ENCODE measurements at regions not wholly inside any gene's neighbourhood (a gene's known extent, or its start where the extent isn't known, plus 50 kb on each side); places are given as distances from the start of the nearest gene placed in this dataset.

DNA sequence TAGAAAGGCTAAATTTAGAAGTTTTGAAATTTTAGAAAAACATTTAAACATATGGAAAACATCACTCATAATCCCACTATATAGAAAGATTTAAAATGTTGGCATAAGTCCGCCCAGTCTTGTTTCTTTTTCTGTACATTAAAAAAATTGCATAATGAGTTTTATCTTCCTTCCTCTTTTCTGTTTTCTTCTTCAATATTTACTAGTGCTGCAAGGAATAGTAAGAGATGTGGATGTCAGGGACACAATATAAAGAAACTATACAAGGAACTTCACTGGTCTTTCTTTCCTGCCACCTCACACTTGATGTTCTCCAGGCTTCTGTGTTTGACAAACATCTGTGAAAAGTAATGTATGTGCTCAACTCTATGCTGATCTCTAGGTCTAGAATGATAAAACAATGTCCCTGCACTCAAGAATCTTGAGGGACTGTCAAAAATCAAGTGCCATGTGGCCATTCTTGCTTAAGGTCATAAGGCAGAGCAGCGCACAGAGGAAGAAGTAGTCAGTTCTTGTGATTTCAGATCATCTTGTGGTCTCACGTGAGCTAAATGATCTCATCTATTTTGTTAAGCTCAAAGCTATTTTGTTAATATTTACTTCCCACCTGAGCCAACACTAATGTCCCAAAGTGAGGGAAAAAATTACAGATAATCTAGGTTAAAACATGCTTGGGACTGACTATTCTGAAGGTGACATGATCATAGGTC lies 186.9 kb upstream of the OBI1 start:
- Histone ChIP-seq H2BK5ac (ENCODE audit: low read length) (no peak overlapping the region), H3K18ac (ENCODE audit: low read length) (no peak overlapping the region), H2BK120ac (ENCODE audit: low read depth, low read length) (no peak overlapping the region), H3K9ac (ENCODE audit: low read length) (no peak overlapping the region), H3K79me2 (ENCODE audit: control insufficient read depth, insufficient read depth, low read length) (no peaks in the 10 kb centered on the region), H3K4me2 (ENCODE audit: low read length) (no peak overlapping the region), H4K8ac (ENCODE audit: low read depth, low read length) (no peak overlapping the region), H3K27me3 (ENCODE audit: insufficient read depth, low read length, poor library complexity) (no peaks in the 10 kb centered on the region), H4K5ac (ENCODE audit: low read length) (no peak overlapping the region), H3K27ac (ENCODE audit: low read depth, low read length) (no peak overlapping the region), H2AK5ac (ENCODE audit: low read length) (no peak overlapping the region), H3K79me1 (ENCODE audit: low read length) (no peaks in the 10 kb centered on the region), H3K4me3 (ENCODE audit: low read length) (no peak overlapping the region), H3K56ac (ENCODE audit: low read length) (no peak overlapping the region), H3K4ac (ENCODE audit: low read depth, low read length) (no peak overlapping the region), H3K36me3 (ENCODE audit: control insufficient read depth, insufficient read depth, low read length) (no peaks in the 10 kb centered on the region), H3K23ac (ENCODE audit: low read length) (no peak overlapping the region), H3K4me1 (ENCODE audit: control insufficient read depth, low read depth, low read length) (no peaks in the 10 kb centered on the region), H2BK15ac (replicated peaks; ENCODE audit: low read depth) (no peak overlapping the region)
- WGBS (ENCODE audit: extremely low coverage, insufficient coverage, low lambda C conversion rate) = no CpG with 5 or more reads among the region's 3 CpGs
- DNase-seq = no peak

DNA sequence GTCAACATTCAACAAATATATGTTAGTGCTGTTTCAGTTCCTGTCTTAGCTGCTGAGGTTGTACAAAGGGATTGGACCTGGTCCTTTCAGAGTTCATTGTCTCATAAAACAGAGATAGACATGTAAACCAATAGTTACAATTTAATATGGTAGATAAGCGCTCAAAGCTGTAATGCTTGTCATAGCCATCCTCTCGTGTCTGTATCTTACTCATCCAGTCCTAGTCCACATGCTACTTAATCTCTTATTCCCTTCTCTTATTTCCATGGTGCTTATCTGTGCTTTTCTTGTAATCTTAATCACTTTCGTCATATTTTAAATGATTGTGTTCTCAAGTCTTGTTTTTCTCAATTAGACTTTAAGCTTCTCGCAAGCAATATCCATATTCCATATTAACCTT lies 185.2 kb upstream of the OBI1 start:
- no peak overlapping the region for H3K56ac ChIP-seq (ENCODE audit: low read length)
- no peak overlapping the region for H3K9ac ChIP-seq (ENCODE audit: low read length)
- WGBS (ENCODE audit: extremely low coverage, insufficient coverage, low lambda C conversion rate) = no CpG with 5 or more reads among the region's 4 CpGs

DNA sequence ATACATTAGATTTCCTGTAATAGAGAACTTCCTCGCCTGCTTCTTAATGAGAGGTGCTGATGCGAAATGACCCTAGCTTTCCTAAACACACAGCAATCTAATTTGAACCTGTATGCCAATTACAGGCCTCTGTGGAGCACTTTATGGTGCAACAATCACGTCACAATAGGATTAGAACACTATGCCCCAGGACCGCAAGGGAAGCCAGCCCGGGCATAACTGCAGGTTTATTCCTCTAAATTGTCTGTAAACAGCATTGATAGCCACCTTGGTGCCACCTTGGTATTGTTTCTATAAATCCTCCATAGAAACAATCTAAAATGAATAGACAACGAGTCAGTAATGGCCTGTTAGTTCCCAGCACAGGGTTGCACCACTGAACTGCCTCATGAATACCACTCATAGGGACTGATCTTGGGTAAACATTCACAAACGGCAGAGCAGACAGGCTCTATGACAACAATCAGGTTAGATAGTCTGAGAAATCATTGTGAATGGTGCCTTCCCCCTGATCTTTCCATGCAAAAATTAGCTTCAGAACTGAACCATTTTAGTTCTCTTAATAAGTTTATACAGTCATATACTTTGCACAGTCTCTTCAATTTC lies 182.5 kb upstream of the OBI1 start:
- H3K36me3 ChIP-seq (ENCODE audit: control insufficient read depth, insufficient read depth, low read length) = no peaks in the 10 kb centered on the region
- no peak for DNase-seq
- H3K79me2 ChIP-seq (ENCODE audit: control insufficient read depth, insufficient read depth, low read length) = no peaks in the 10 kb centered on the region
- H4K5ac ChIP-seq (ENCODE audit: low read length) = no peak overlapping the region
- no CpG with 5 or more reads among the region's 7 CpGs for WGBS (ENCODE audit: extremely low coverage, insufficient coverage, low lambda C conversion rate)
- H3K9ac ChIP-seq (ENCODE audit: low read length) = no peak overlapping the region
- H3K56ac ChIP-seq (ENCODE audit: low read length) = no peak overlapping the region
- no peak overlapping the region for H2AK5ac ChIP-seq (ENCODE audit: low read length)
- H3K27ac ChIP-seq (ENCODE audit: low read depth, low read length) = no peak overlapping the region
- no peaks in the 10 kb centered on the region for H3K79me1 ChIP-seq (ENCODE audit: low read length)
- no peak overlapping the region for H3K23ac ChIP-seq (ENCODE audit: low read length)
- H2BK5ac ChIP-seq (ENCODE audit: low read length) = no peak overlapping the region
- no peak overlapping the region for H2BK120ac ChIP-seq (ENCODE audit: low read depth, low read length)
- no peak overlapping the region for H3K18ac ChIP-seq (ENCODE audit: low read length)
- H3K4ac ChIP-seq (ENCODE audit: low read depth, low read length) = no peak overlapping the region
- no peaks in the 10 kb centered on the region for H3K27me3 ChIP-seq (ENCODE audit: insufficient read depth, low read length, poor library complexity)
- no peak overlapping the region for H4K8ac ChIP-seq (ENCODE audit: low read depth, low read length)
- no peak overlapping the region for H2BK15ac ChIP-seq (replicated peaks; ENCODE audit: low read depth)
- H3K4me1 ChIP-seq (ENCODE audit: control insufficient read depth, low read depth, low read length) = no peaks in the 10 kb centered on the region
- H3K4me3 ChIP-seq (ENCODE audit: low read length) = no peak overlapping the region
- H3K4me2 ChIP-seq (ENCODE audit: low read length) = no peak overlapping the region

More for the DNA sequence above, 185.2 kb upstream of the OBI1 start:
- Histone ChIP-seq H3K4ac (ENCODE audit: low read depth, low read length) (no peak overlapping the region), H3K36me3 (ENCODE audit: control insufficient read depth, insufficient read depth, low read length) (no peaks in the 10 kb centered on the region), H3K27me3 (ENCODE audit: insufficient read depth, low read length, poor library complexity) (no peaks in the 10 kb centered on the region), H3K18ac (ENCODE audit: low read length) (no peak overlapping the region), H2BK5ac (ENCODE audit: low read length) (no peak overlapping the region), H3K79me2 (ENCODE audit: control insufficient read depth, insufficient read depth, low read length) (no peaks in the 10 kb centered on the region), H3K79me1 (ENCODE audit: low read length) (no peaks in the 10 kb centered on the region), H3K27ac (ENCODE audit: low read depth, low read length) (no peak overlapping the region), H3K4me2 (ENCODE audit: low read length) (no peak overlapping the region), H2AK5ac (ENCODE audit: low read length) (no peak overlapping the region), H2BK15ac (replicated peaks; ENCODE audit: low read depth) (no peak overlapping the region), H3K23ac (ENCODE audit: low read length) (no peak overlapping the region), H4K5ac (ENCODE audit: low read length) (no peak overlapping the region), H3K4me1 (ENCODE audit: control insufficient read depth, low read depth, low read length) (no peaks in the 10 kb centered on the region), H3K4me3 (ENCODE audit: low read length) (no peak overlapping the region), H4K8ac (ENCODE audit: low read depth, low read length) (no peak overlapping the region), H2BK120ac (ENCODE audit: low read depth, low read length) (no peak overlapping the region)
- DNase-seq = no peak

DNA sequence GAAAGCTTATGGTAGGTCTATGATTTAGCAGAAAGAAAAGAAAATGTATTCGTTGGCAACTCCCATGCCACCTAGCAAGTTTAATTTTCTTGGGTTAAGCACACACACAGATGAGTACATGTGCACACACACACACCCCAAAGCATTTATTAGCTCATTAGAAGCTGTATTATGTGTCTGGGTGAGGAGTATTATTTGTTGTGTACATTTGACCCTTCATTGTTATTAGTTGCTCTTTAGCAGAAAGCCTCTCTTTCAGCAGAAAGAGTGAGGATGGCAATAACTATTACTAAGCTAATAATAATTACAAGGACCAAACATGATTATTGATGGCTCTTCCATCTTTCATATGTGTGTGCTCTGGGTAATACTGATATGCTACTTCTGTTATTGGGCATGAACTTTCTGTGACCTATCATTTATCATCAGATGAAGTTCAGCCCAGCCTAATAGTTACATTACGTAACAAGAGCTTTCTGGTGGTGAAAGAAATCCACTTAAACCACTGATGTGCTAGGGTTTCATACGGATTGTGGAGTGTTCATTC lies 177.4 kb upstream of the OBI1 start:
- Histone ChIP-seq H3K79me1 (ENCODE audit: low read length) (no peaks in the 10 kb centered on the region), H4K8ac (ENCODE audit: low read depth, low read length) (no peak overlapping the region), H3K4me3 (ENCODE audit: low read length) (no peak overlapping the region), H3K4me2 (ENCODE audit: low read length) (no peak overlapping the region), H4K5ac (ENCODE audit: low read length) (no peak overlapping the region), H2AK5ac (ENCODE audit: low read length) (no peak overlapping the region), H3K23ac (ENCODE audit: low read length) (no peak overlapping the region), H3K18ac (ENCODE audit: low read length) (no peak overlapping the region), H2BK5ac (ENCODE audit: low read length) (no peak overlapping the region), H3K4me1 (ENCODE audit: control insufficient read depth, low read depth, low read length) (no peaks in the 10 kb centered on the region), H2BK120ac (ENCODE audit: low read depth, low read length) (no peak overlapping the region), H3K79me2 (ENCODE audit: control insufficient read depth, insufficient read depth, low read length) (no peaks in the 10 kb centered on the region), H2BK15ac (replicated peaks; ENCODE audit: low read depth) (no peak overlapping the region), H3K56ac (ENCODE audit: low read length) (no peak overlapping the region), H3K27ac (ENCODE audit: low read depth, low read length) (no peak overlapping the region), H3K27me3 (ENCODE audit: insufficient read depth, low read length, poor library complexity) (no peaks in the 10 kb centered on the region), H3K36me3 (ENCODE audit: control insufficient read depth, insufficient read depth, low read length) (no peaks in the 10 kb centered on the region), H3K9ac (ENCODE audit: low read length) (no peak overlapping the region), H3K4ac (ENCODE audit: low read depth, low read length) (no peak overlapping the region)
- WGBS (ENCODE audit: extremely low coverage, insufficient coverage, low lambda C conversion rate) = no CpG with 5 or more reads among the region's 3 CpGs
- DNase-seq = no peak

DNA sequence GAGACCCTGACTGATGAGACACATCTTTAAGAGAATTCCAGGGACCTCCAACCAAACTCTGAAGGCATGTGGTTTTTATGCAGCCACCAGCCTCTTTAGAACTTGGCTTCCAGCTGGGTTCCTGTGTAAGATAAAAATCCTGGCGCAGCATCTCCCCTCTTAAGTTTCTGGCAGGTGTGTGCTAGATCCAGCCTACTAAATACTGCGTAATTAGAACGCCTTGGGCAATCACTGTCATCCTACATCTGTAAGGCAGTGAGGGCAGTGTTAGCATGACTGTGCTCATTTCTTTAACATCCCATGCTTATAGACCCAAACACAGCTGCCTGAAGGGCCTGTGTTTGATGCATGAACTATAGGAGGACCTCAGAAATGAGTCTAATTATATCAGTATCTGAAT lies 173.5 kb upstream of the OBI1 start:
- H2BK15ac ChIP-seq (replicated peaks; ENCODE audit: low read depth) = no peak overlapping the region
- H2AK5ac ChIP-seq (ENCODE audit: low read length) = no peak overlapping the region
- no peak overlapping the region for H3K56ac ChIP-seq (ENCODE audit: low read length)
- no peak overlapping the region for H2BK5ac ChIP-seq (ENCODE audit: low read length)
- no peak overlapping the region for H3K27ac ChIP-seq (ENCODE audit: low read depth, low read length)
- H3K18ac ChIP-seq (ENCODE audit: low read length) = no peak overlapping the region
- no peaks in the 10 kb centered on the region for H3K79me2 ChIP-seq (ENCODE audit: control insufficient read depth, insufficient read depth, low read length)
- no peak overlapping the region for H3K4me3 ChIP-seq (ENCODE audit: low read length)
- no peaks in the 10 kb centered on the region for H3K36me3 ChIP-seq (ENCODE audit: control insufficient read depth, insufficient read depth, low read length)
- WGBS (ENCODE audit: extremely low coverage, insufficient coverage, low lambda C conversion rate) = no CpG with 5 or more reads among the region's 3 CpGs
- H3K9ac ChIP-seq (ENCODE audit: low read length) = no peak overlapping the region
- H2BK120ac ChIP-seq (ENCODE audit: low read depth, low read length) = no peak overlapping the region
- H3K79me1 ChIP-seq (ENCODE audit: low read length) = no peaks in the 10 kb centered on the region
- H4K8ac ChIP-seq (ENCODE audit: low read depth, low read length) = no peak overlapping the region
- no peaks in the 10 kb centered on the region for H3K27me3 ChIP-seq (ENCODE audit: insufficient read depth, low read length, poor library complexity)
- no peak overlapping the region for H4K5ac ChIP-seq (ENCODE audit: low read length)
- H3K4me2 ChIP-seq (ENCODE audit: low read length) = no peak overlapping the region
- H3K23ac ChIP-seq (ENCODE audit: low read length) = no peak overlapping the region
- H3K4ac ChIP-seq (ENCODE audit: low read depth, low read length) = no peak overlapping the region
- H3K4me1 ChIP-seq (ENCODE audit: control insufficient read depth, low read depth, low read length) = no peaks in the 10 kb centered on the region
- DNase-seq = no peak
